ENCODE measurements at regions not wholly inside any gene's neighbourhood (a gene's known extent, or its start where the extent isn't known, plus 50 kb on each side); places are given as distances from the start of the nearest gene placed in this dataset.

GRCh38 chr20:57000441-57000968 is 265.9 kb downstream of the BMP7 start:
- peaks cover 6% of the 10 kb centered on the region for H3K27me3 Mint-ChIP-seq (ENCODE audit: unreplicated experiment)
- DNase-seq (ENCODE audit: low spot score) = no peak
- H3K36me3 Mint-ChIP-seq (ENCODE audit: low read depth, unreplicated experiment) = no peaks in the 10 kb centered on the region
- H3K4me3 Mint-ChIP-seq (ENCODE audit: unreplicated experiment) = no peak overlapping the region
- no peak for TF ChIP-seq CTCF (IDR thresholded peaks at IDR 0.05; ENCODE audit: unreplicated experiment)
- no peaks in the 10 kb centered on the region for H3K9me3 Mint-ChIP-seq (ENCODE audit: unreplicated experiment)
- no peak overlapping the region for H3K27ac Mint-ChIP-seq (ENCODE audit: unreplicated experiment)
- no peaks in the 10 kb centered on the region for H3K4me1 Mint-ChIP-seq (ENCODE audit: unreplicated experiment)

- Mint-ChIP-seq H3K9me3 (ENCODE audit: unreplicated experiment) (no peaks in the 10 kb centered on the region), H3K27ac (ENCODE audit: unreplicated experiment) (no peak overlapping the region), H3K4me1 (ENCODE audit: unreplicated experiment) (no peaks in the 10 kb centered on the region), H3K36me3 (ENCODE audit: low read depth, unreplicated experiment) (no peaks in the 10 kb centered on the region), H3K27me3 (ENCODE audit: unreplicated experiment) (peaks cover 6% of the 10 kb centered on the region), H3K4me3 (ENCODE audit: unreplicated experiment) (no peak overlapping the region)
- TF ChIP-seq CTCF (IDR thresholded peaks at IDR 0.05; ENCODE audit: unreplicated experiment) = no peak
- no peak for DNase-seq (ENCODE audit: low spot score)
These were observed 265.2 kb downstream of the BMP7 start for GRCh38 chr20:57001126-57001767.

GRCh38 chr20:57002066-57002570 is 264.3 kb downstream of the BMP7 start:
- no peak for DNase-seq (ENCODE audit: low spot score)
- no peaks in the 10 kb centered on the region for H3K36me3 Mint-ChIP-seq (ENCODE audit: low read depth, unreplicated experiment)
- no peak for TF ChIP-seq CTCF (IDR thresholded peaks at IDR 0.05; ENCODE audit: unreplicated experiment)
- H3K4me3 Mint-ChIP-seq (ENCODE audit: unreplicated experiment) = no peak overlapping the region
- no peaks in the 10 kb centered on the region for H3K4me1 Mint-ChIP-seq (ENCODE audit: unreplicated experiment)
- H3K27me3 Mint-ChIP-seq (ENCODE audit: unreplicated experiment) = peaks cover 6% of the 10 kb centered on the region
- no peak overlapping the region for H3K27ac Mint-ChIP-seq (ENCODE audit: unreplicated experiment)
- H3K9me3 Mint-ChIP-seq (ENCODE audit: unreplicated experiment) = no peaks in the 10 kb centered on the region

- Mint-ChIP-seq H3K9me3 (ENCODE audit: unreplicated experiment) (no peaks in the 10 kb centered on the region), H3K36me3 (ENCODE audit: low read depth, unreplicated experiment) (no peaks in the 10 kb centered on the region), H3K4me3 (ENCODE audit: unreplicated experiment) (no peak overlapping the region), H3K27me3 (ENCODE audit: unreplicated experiment) (peaks cover 6% of the 10 kb centered on the region), H3K4me1 (ENCODE audit: unreplicated experiment) (no peaks in the 10 kb centered on the region), H3K27ac (ENCODE audit: unreplicated experiment) (no peak overlapping the region)
- DNase-seq (ENCODE audit: low spot score) = no peak
- no peak for TF ChIP-seq CTCF (IDR thresholded peaks at IDR 0.05; ENCODE audit: unreplicated experiment)
These were observed 263.4 kb downstream of the BMP7 start for GRCh38 chr20:57003012-57003411.

- DNase-seq (ENCODE audit: low spot score) = no peak
- Mint-ChIP-seq H3K36me3 (ENCODE audit: low read depth, unreplicated experiment) (no peaks in the 10 kb centered on the region), H3K9me3 (ENCODE audit: unreplicated experiment) (no peaks in the 10 kb centered on the region), H3K4me3 (ENCODE audit: unreplicated experiment) (no peak overlapping the region), H3K27me3 (ENCODE audit: unreplicated experiment) (peaks cover 6% of the 10 kb centered on the region), H3K4me1 (ENCODE audit: unreplicated experiment) (no peaks in the 10 kb centered on the region), H3K27ac (ENCODE audit: unreplicated experiment) (no peak overlapping the region)
- no peak for TF ChIP-seq CTCF (IDR thresholded peaks at IDR 0.05; ENCODE audit: unreplicated experiment)
These were observed 262.0 kb downstream of the BMP7 start for GRCh38 chr20:57004416-57004815.
